Neural cell (in vitro differentiated cells): ENCODE measurements at regions not wholly inside any gene's neighbourhood (a gene's known extent, or its start where the extent isn't known, plus 50 kb on each side); places are given as distances from the start of the nearest gene placed in this dataset.

Experiments used
- H2AFZ ChIP-seq: fragments of 200-600, 300-800 bp; sonication (generic), shearing (Covaris generic); 2 replicates; pipeline ENCODE4 v1.6.0; 2014; ENCODE audit warnings: low read depth, mild to moderate bottlenecking, antibody characterized with exemption, low read length, moderate library complexity
- H3F3A ChIP-seq: fragments of 200-600 bp; shearing (Covaris generic); 2 replicates; pipeline ENCODE4 v1.6.1; 2016; ENCODE audit warnings: mild to moderate bottlenecking, moderate library complexity, mixed read lengths, antibody characterized with exemption, low read length; ENCODE audit not compliant: insufficient read depth, poor library complexity, severe bottlenecking
- H3K27ac ChIP-seq: fragments of 200-600, 300-800 bp; sonication (generic), shearing (Covaris generic); 2 replicates; pipeline ENCODE4 v1.5.1; 2014; ENCODE audit warnings: mild to moderate bottlenecking, low read length, moderate library complexity
- H3K27me3 ChIP-seq: fragments of 300-800, 200-600 bp; sonication (generic), shearing (Covaris generic); 2 replicates; pipeline ENCODE4 v1.6.0; 2014; ENCODE audit warnings: mild to moderate bottlenecking, low read depth, low read length, moderate library complexity; ENCODE audit not compliant: insufficient read depth
- H3K36me3 ChIP-seq: fragments of 300-800, 200-600 bp; sonication (generic), shearing (Covaris generic); 2 replicates; pipeline ENCODE4 v1.5.1; 2014; ENCODE audit warnings: mild to moderate bottlenecking, antibody characterized with exemption, low read length, moderate library complexity; ENCODE audit not compliant: insufficient read depth
- H3K4me2 ChIP-seq: fragments of 300-800, 200-600 bp; sonication (generic), shearing (Covaris generic); 2 replicates; pipeline ENCODE4 v1.6.0; 2014; ENCODE audit warnings: mild to moderate bottlenecking, low read length
- H3K4me3 ChIP-seq: fragments of 300-800, 200-600 bp; sonication (generic), shearing (Covaris generic); 2 replicates; pipeline ENCODE4 v1.5.1; 2014; ENCODE audit warnings: mild to moderate bottlenecking, low read length, moderate library complexity
- H3K79me2 ChIP-seq: fragments of 200-600 bp; shearing (Covaris generic); replicated peaks from 2 replicates; pipeline ENCODE4 v1.6.0; 2014; ENCODE audit warnings: mild to moderate bottlenecking, low read length, moderate library complexity; ENCODE audit not compliant: insufficient read depth
- H3K9ac ChIP-seq: fragments of 300-800, 200-600 bp; sonication (generic), shearing (Covaris generic); 2 replicates; pipeline ENCODE4 v1.6.1; 2016; ENCODE audit warnings: mild to moderate bottlenecking, low read length, mixed read lengths
- H3K9me2 ChIP-seq: fragments of 200-600 bp; shearing (Covaris generic); 2 replicates; pipeline ENCODE4 v1.6.1; 2016; ENCODE audit warnings: mild to moderate bottlenecking, low read length, mixed read lengths; ENCODE audit not compliant: insufficient read depth
- H3K9me3 ChIP-seq: fragments of 200-600, 300-800 bp; sonication (generic), shearing (Covaris generic); 2 replicates; pipeline ENCODE4 v1.6.1; 2016; ENCODE audit warnings: mild to moderate bottlenecking, mixed run types, low read length, moderate library complexity, mixed read lengths
- H4K20me1 ChIP-seq: fragments of 200-600 bp; shearing (Covaris generic); 2 replicates; pipeline ENCODE4 v1.6.1; 2016; ENCODE audit warnings: mild to moderate bottlenecking, mixed run types; ENCODE audit not compliant: insufficient read depth
- CTCF ChIP-seq: fragments of 450-650 bp; IDR thresholded peaks from 2 replicates; pipeline ENCODE4 v1.5.1; 2014; ENCODE audit warnings: antibody characterized with exemption, mild to moderate bottlenecking, moderate library complexity; ENCODE audit not compliant: poor library complexity, severe bottlenecking
- EP300 ChIP-seq: fragments of 450-650 bp; conservative IDR thresholded peaks from 2 replicates; pipeline ENCODE4 v1.6.1; 2014; ENCODE audit warnings: antibody characterized with exemption, mild to moderate bottlenecking, moderate library complexity; ENCODE audit not compliant: poor library complexity, severe bottlenecking
- EZH2 ChIP-seq: fragments of 200-600, 300-800 bp; shearing (Covaris generic), sonication (generic); IDR thresholded peaks from 2 replicates; pipeline ENCODE4 v1.6.1; 2014; ENCODE audit warnings: antibody characterized with exemption, low read length, borderline replicate concordance, mild to moderate bottlenecking; ENCODE audit not compliant: insufficient read depth, poor library complexity, severe bottlenecking
- MXI1 ChIP-seq: fragments of 450-650 bp; conservative IDR thresholded peaks from 2 replicates; pipeline ENCODE4 v1.6.1; 2014; ENCODE audit warnings: antibody characterized with exemption, mild to moderate bottlenecking; ENCODE audit not compliant: poor library complexity, severe bottlenecking
- POLR2AphosphoS5 ChIP-seq: IDR thresholded peaks from 2 replicates; pipeline ENCODE4 v1.6.1; 2012
- RAD21 ChIP-seq: fragments of 450-650 bp; conservative IDR thresholded peaks from 2 replicates; pipeline ENCODE4 v1.6.1; 2014; ENCODE audit warnings: antibody characterized with exemption, mild to moderate bottlenecking, moderate library complexity
- REST ChIP-seq: IDR thresholded peaks from 2 replicates; pipeline ENCODE4 v1.6.1; 2012; ENCODE audit warnings: borderline replicate concordance
- SMC3 ChIP-seq: fragments of 450-650 bp; conservative IDR thresholded peaks from 2 replicates; pipeline ENCODE4 v1.6.1; 2014; ENCODE audit warnings: antibody characterized with exemption, mild to moderate bottlenecking, moderate library complexity; ENCODE audit not compliant: poor library complexity
- TAF1 ChIP-seq: IDR thresholded peaks from 2 replicates; pipeline ENCODE4 v1.6.1; 2012; ENCODE audit warnings: low read depth

- Histone ChIP-seq H2AFZ (no peak overlapping the region), H3K9me2 (no peaks in the 10 kb centered on the region), H4K20me1 (no peaks in the 10 kb centered on the region), H3K27ac (no peak overlapping the region), H3K4me3 (no peak overlapping the region), H3K27me3 (no peaks in the 10 kb centered on the region), H3K9ac (no peak overlapping the region), H3F3A (no peaks in the 10 kb centered on the region), H3K9me3 (no peaks in the 10 kb centered on the region), H3K79me2 (no peaks in the 10 kb centered on the region), H3K36me3 (no peaks in the 10 kb centered on the region), H3K4me2 (no peak overlapping the region)
- no peak for TF ChIP-seq TAF1
- TF ChIP-seq EZH2, result no peak
- TF ChIP-seq POLR2AphosphoS5, result no peak
- no peak for TF ChIP-seq RAD21
- no peak for TF ChIP-seq MXI1
- no peak for TF ChIP-seq REST
- no peak for TF ChIP-seq EP300
- TF ChIP-seq SMC3, result no peak
- no peak for TF ChIP-seq CTCF
These were observed 100.2 kb upstream of the SP4 start for GRCh38 chr7:21327422-21328409.

- Histone ChIP-seq H3K4me2 (no peak overlapping the region), H3K27ac (no peak overlapping the region), H2AFZ (no peak overlapping the region), H4K20me1 (no peaks in the 10 kb centered on the region), H3K9ac (no peak overlapping the region), H3K79me2 (no peaks in the 10 kb centered on the region), H3K36me3 (no peaks in the 10 kb centered on the region), H3K27me3 (no peaks in the 10 kb centered on the region), H3K9me3 (no peaks in the 10 kb centered on the region), H3F3A (no peaks in the 10 kb centered on the region), H3K9me2 (no peaks in the 10 kb centered on the region), H3K4me3 (no peak overlapping the region)
- TF ChIP-seq EP300, result no peak
These were observed 97.3 kb upstream of the SP4 start for GRCh38 chr7:21330462-21331178.
